DND-41 (cell line): ENCODE measurements at regions not wholly inside any gene's neighbourhood (a gene's known extent, or its start where the extent isn't known, plus 50 kb on each side); places are given as distances from the start of the nearest gene placed in this dataset.

Source experiments
- CTCF ChIP-seq: IDR thresholded peaks from 2 replicates; pipeline ENCODE4 v1.5.1; 2012; ENCODE audit warnings: borderline replicate concordance, low read length, moderate library complexity, mild to moderate bottlenecking; ENCODE audit not compliant: poor library complexity, severe bottlenecking; ENCODE audit errors: extremely low read depth
- EZH2 ChIP-seq: IDR thresholded peaks from 3 replicates; pipeline ENCODE4 v1.6.1; 2012; ENCODE audit warnings: borderline replicate concordance, low read depth, mild to moderate bottlenecking, moderate library complexity, low read length, inconsistent platforms; ENCODE audit not compliant: severe bottlenecking

DNA sequence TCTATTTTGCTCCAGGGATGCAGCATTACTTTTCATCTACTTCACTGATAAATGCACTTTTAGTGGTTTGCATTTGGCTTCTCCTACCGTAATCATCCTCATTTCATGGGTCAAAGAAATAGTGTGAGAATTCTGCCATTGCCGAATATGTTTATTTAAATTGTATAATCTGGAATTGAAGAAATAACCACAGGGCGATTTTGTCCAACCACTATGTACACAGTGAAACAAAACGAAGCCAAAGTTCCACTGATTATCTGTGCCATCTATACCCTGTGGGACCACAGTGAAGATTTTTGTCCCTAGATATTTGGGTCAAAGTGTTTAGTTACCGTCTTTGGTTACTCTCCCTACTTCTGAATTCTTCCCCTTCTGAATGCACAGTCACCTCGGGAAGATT is 888.6 kb upstream of the NRXN1 start:
- TF ChIP-seq CTCF = no peak
- TF ChIP-seq EZH2 = no peak
